Cerebellar cortex (tissue), 1 donor: ENCODE measurements at regions not wholly inside any gene's neighbourhood (a gene's known extent, or its start where the extent isn't known, plus 50 kb on each side); places are given as distances from the start of the nearest gene placed in this dataset.
A peak's percentile ranks its signal among the peaks of the same experiment; 100 is the strongest.

Source experiments
- DNase-seq: peaks from one replicate; pipeline ENCODE4 v3.0.0-alpha.2; 2015; ENCODE audit warnings: low spot score

DNA sequence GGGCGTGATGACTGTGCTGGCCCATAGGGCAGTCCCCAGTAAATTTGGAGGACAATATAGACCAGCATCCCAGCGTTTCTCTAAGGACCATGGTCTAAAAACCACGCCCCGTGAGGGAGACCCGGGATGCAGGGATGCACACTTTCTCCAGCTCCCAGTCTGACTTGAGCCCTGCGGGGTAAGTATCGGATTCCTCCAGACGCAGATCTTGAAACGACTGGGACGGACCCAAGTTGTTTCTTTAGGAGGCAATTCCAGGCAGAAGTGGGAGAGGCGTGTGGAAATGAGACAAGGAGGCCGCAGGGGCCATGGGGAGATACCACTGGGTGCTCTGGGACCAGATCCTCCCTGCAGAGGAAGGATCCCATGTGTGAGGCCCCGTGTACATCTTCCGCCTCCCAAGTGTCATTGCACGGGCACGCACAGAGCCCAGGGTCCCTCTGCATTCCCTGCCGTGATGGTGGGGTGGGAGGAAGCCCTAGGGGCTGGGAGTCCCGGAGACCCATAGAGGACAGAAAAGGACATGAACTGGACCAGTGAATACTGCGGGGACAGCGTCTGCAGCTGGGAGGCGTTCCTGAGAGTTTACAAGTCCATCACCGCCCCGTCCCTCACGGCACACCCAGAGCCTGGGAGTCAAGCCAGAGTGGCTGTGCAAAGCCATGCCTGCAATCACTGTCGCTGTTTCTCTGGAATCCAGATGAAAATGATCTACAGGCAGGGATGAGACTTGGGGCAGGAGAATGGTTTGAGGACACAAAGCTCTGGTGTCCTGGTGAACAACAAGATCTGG, 522.9 kb downstream of the CDH26 start:
- DNase-seq, result no peak

DNA sequence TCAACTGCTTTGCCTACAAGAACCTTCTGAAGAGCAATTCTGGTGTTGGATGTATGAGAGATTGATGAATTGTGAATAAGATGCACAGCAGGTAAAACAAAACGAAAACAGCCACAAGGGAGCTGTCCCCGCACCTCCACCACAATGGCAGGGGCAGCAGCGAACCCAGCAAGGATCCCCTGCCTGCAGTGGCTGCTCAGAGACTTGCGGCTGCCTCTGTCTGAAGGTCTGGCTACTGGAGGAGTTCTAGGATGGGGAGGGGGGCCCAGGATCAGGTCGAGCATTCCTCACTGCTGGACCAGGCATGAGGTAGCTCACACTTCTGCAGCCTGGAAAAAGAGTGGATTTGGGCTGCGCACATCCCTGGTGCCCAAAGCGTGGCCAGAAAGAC, 523.5 kb downstream of the CDH26 start:
- DNase-seq, result no peak

DNA sequence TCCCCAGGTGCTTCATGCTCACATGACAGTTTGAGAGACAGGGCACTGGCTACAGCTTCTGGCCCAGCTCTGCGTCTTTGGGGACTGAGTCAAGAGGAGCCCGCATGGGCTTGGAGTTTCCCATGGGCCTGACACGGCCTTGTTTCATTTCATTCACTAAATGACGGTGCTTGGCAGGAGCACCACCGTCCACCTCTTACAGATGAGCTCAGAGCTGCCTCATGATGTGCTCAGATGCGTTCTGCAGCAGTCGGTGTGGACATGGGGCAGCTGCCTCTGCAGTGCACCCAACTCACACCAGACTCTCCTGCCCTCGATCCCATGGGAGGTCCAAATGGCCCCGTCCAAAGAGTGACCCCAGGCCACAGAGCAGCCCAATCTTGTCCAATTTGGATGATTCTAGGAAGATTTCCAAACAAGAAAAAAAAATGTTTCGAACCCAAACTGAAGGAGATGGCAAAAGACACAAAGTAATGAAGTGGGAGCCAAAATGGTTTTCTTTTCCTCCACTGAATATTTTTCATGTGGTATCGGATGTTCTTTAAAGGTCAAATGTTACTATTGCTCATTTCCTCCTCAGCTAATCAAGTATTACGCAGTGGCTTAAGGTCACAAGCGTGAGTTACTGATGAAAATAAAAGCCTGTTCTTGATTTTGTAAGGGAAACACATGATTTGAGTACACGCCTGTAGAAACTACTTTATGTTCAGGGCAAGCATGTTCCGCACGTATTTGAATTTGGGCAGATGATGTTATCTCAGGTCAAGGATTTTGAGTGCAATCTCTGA, 524.2 kb downstream of the CDH26 start:
- no peak for DNase-seq

DNA sequence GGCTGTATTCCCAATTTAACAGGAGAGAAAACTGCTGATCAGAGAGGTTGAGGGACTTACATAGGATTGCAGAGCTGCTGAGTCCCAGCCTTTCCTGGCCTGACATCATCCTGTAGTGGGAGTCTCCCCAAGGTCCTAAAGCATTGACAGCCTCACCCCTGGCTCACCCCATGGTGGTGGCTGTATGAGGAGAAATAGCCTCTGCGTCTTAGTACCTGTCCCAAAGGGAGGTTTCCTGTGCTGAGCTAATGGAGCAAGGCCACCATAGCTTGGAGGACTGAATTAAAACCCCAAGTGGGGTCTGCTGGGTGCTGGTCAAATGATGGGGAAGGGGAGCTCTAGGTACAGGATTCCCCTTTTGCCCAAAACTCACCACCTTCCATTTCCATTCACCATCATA, 525.1 kb downstream of the CDH26 start:
- no peak for DNase-seq

DNA sequence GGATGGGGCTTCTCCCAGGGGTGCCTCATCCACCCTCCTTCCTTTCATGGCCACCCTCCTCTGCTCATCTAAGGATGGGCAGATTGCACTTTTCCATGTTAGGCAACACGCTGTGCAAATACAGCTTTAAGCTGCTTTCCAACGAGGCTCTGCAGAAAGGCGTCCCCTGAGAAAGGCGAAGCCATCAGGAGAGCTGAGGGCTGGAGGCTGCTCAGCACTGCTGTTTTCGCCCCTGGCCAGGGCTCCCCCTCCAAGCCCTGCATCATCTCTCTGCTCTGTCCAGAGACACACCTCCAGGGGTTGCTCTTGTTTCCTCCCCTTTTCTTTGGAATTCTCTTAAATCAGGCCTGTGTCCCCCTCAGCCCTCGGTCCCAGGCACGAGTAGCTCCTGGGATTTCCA, 526.1 kb downstream of the CDH26 start:
- DNase-seq, result no peak

DNA sequence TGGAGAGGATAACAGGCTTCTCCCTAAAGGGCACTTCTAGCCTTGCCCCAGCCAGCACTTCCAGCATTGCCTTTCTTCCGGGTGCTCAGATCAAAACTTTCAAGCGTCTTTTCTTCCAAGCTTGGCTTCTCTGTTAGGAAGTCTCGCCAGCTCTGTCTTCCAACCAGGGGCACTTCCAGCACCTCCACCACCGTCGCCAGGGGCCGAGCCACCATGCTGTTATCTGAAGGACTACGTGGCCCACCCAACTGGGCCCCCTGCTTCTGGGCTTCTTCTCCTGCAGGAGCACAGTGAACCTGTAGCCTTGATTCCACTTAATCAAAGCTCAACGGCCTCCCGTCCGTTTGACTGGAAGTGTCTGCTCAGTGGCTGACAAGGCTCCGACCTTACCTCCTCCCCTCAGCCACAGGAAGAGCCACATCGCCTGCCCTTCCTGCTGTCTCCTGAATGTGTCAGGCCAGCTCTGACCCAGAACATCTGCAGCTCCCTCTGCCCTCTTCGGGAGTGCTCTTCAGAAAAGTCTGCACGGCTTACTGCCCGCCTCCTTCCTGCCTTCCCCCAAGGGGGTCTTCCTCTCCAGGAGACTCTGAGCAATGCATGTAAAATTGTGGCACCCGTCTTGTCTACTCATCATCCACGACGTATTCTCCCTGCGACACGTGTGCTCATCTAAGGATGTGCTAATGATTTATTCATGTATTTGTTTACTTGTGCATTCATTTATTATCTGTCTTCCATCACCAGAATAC, 527.0 kb downstream of the CDH26 start:
- DNase-seq, result no peak

DNA sequence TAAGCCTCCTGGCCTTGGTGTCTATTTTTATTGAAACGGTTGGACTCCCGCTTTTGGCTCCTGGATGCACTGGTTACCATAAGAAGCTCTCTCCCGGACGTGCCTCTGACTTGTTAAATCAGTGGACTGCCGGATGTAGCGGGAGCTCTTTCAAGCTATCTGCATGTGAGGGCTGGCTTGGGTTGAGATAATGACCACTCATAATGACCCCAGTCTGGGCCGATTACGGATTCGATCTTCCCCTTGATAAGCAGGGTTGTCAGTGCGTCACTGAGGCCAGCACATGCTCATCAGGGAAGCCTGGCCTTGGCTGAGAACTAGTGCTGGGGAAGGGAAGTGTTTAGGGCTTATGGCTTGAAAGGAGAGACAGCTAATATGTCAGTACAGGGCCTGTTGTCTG, 528.1 kb downstream of the CDH26 start:
- no peak for DNase-seq

DNA sequence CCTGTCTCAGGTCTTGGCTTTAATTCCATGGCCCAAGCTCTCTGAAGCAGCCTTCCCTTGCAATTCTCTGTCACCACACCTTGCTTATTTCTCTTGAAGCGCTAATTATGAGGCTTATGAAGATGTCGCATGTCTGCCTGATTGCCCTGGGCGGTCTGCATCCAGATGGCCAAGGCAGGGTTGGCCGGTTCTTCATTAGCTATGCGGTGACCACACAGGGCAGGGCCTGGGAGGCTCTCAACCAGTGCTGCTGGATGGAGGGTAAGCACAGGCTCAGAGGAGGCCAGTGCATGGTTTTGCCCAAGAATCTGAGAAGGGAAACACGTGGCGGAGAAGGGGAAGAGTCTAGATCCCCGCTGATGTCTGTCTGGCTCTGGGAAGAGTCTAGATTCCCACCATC, 528.7 kb downstream of the CDH26 start:
- peak; percentile 3 for DNase-seq

DNA sequence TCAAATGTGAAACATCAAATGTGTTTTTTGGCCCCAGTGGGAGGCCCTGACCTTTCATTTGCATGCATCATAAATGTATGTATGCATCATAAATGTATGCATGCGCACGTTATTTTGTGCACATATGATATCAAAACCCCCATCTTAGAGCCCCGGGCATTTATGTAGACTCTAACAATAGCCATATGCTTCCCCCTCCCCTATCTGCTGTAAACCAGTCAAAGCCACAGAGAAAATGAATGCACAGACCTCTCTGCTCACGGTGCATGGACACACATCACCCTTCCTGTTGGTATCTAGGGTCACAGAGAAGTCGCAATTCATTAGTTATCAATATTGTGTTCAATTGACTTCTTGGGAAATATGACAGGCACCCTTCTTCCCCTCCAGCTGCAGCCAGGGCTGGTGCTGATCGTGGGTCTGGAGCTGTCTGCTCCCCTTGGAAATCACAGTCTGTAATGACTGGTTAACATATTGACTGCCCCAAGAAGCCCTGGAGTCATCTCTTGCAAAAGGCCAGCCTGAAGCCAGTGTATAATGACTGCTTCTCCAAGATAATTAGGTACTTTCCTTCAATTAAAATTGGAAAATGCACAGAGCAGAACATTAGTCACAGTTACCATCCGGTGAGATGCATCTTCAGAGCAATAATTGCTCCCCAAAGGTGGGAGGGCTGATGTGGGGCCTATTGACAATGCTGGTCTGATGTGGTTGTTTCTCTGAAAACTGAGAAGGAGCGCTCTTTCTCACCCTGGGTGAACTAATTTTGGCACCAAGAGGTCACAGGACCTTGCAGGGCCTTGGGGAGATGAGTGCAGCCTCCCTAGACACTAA, 532.2 kb downstream of the CDH26 start:
- no peak for DNase-seq

DNA sequence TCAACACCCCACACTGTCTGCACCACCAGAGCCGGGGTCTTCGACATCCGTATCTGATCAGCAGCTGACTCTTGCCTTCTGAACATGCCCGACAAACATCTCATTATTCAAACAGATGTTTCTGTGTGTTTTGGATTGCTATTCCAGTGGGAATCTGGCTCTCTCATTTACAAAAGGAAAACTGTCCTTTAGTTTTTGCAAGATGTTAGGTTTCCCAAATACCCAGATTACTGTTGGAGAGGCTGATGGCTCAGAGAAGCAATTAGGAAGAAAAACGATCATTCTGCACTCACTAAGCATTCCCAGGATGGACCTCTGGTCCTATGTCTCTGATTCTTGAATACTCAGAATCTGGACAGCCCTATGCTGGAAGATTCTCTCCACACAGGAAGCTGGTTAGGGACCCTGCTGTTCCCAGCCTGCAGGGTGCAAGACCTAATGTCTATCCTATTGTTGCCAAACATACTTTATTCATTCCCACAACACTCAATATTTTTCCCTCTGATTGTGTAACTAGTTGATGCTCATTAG, 532.9 kb downstream of the CDH26 start:
- no peak for DNase-seq

DNA sequence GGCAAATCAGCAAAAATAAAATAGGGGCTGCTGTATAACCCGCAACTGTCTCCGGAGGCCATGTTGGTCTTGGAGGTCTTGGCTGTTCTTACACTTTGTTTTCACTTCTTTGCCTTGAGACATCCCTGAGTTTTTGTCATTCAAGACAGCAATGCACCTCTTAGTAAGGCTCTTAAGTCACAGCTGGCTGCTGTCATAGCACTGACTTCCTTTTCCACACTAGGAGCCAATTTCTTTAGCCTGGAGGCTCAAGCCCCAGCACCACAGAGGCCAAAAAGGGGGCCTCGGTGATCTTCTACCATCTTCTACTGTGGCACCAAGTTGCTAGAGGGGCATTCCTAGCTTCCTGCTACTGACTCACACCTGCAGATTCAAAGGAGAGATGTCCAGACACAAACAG, 536.3 kb downstream of the CDH26 start:
- no peak for DNase-seq

DNA sequence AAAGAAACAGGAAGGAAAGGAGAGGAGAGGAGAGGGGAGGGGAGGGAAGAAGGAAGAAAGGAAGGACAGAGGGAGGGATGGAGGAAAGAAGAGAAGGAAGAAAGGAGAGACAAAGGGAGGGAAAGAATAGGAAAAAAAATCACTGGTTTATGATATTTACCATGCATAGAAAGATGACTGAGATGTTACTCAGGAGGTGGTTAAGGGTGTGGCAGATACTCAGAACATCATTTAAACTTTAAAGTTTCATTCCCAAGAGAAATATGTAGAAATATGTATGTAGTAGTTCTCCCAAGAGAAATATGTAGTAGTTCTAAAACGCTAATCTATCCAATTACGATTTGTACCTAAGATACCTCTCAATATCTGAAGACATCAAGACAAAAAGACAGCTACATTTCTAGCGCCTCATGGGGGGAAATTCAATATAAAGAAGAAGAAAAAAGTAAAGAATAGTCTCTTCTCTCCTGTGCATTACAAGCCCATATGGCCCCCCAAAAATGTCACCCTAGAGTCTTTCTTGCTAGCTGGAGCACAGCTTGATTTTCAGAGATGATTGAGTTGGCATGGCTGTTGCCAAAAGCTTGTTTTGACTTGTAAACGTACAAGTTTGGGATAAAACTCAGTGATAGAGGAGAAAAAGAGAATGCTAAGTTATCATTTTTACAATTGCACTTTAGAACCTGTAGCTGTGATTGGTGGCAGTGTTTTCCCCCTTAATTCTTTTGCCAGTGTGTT, 539.2 kb downstream of the CDH26 start:
- DNase-seq, result no peak

DNA sequence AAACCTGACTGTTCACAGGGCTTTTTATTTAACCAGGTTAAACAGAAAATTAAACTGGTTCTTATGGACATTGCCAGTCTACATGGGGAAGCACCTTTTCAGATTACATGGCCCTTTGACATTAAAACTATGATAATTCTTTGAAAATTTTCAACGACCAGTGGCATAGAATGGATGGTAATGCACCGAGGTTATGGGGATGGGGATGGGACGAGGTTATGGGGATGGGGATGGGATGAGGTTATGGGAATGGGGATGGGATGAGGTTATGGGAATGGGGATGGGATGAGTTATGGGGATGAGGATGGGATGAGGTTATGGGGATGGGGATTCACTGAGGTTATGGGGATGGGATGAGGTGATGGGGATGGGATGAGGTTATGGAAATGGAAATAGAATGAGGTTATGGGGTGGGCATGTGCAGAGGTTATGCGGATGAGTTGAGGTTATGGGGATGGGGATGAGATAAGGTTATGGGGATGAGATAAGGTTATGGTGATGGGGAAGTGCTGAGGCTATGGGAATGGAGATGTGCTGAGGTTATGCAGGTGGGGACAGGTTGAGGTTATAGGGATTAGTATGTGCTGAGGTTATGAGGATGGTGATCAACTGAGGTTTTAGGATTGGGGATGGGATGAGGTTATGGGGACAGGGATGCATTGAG, 541.9 kb downstream of the CDH26 start:
- DNase-seq, result no peak

DNA sequence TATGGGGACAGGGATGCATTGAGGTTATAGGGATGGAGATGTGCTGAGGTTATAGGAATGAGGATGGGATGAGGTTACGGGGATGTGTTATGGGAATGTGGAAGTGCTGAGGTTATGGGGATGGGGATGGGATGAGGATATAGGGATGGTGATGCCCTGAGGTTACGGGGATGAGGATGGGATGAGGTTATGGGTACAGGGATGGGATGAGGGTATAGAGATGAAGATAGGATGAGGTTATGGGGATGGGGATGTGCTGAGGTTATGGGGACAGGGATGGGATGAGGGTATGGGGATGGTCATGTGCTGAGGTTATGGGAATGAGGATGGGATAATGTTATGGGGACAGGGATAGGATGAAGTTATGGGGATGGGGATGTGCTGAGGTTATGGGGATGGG, 542.8 kb downstream of the CDH26 start:
- no peak for DNase-seq

DNA sequence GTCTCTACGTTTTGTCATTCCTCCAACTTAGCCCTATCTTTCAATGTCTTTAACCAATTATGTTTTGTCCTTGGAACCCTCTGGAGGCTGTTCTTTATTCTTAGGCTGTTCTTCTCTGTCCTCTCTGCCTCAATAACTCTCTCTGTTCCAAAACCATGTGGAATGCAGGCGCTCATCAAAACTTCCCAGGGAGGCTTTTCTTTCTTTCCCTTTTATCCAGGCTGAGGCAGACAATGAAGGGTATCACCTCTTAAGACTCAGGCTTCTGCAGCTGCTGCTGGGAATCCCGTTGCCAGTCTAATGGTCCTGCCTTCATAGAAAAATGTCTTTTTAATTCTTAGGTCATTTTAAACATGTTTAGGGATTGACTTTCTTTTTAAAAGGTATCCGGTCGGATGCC, 544.7 kb downstream of the CDH26 start:
- no peak for DNase-seq

DNA sequence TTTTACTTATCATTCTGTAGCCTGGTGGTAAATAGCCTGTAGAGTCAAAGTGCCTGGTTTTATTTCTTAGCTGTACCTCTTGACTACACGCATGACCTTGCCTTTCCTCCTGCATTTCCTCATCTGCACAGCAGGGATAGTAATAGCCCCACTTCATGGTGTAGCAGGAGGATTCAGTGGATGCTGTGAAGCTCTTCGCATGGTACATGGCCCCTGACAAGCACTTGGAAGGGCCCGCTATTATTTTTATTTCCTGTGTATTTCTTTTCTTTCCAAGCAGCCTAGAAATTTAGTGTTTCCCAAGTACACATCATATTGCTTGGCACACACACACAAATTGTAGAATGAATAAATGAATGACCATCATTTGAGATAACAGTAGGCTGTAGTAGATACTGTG, 547.2 kb downstream of the CDH26 start:
- DNase-seq, result no peak

DNA sequence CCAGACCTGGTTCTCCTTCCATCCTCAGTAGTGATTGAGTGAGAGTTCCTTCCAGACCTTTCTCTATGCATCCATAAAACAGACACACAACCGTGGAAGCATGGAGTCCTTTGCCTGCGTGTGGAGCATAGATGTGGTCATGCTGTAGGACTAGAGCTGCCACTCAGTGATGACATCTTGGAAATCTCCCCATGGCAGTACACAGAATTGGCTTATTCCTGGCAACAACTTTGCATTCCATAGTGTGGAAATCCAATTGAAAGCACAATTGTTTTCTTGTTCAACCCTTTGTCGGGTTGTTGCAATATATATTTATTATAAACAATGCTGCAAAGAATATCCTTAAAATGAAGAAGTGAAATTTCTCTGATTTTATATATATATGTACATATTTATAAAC, 547.8 kb downstream of the CDH26 start:
- no peak for DNase-seq

DNA sequence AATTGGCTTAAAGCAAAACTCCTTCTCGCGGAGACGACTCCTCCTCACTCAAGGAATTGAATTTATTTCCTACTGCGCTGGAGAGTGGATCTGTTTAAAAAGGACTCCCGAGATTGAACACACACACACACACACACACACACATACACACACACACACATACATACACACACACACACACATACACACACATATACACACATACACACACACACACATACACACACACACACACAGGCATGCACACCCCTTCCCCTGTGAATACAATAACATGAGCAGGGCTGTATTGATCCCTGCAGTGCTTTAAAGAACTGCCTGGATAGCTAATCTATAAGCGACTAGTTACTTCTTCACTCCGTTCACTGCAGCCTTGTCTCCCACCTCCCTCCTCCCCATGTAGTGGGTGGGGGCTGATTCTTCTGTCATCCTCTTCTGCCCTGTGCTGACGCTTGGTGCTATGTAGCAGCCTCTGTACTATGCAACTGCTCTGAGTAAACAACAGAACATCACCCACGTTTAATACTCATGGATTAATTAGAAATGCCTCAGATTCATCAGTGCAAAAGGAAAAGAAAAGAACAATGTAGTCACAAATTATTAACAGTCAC, 549.0 kb downstream of the CDH26 start:
- DNase-seq, result no peak

DNA sequence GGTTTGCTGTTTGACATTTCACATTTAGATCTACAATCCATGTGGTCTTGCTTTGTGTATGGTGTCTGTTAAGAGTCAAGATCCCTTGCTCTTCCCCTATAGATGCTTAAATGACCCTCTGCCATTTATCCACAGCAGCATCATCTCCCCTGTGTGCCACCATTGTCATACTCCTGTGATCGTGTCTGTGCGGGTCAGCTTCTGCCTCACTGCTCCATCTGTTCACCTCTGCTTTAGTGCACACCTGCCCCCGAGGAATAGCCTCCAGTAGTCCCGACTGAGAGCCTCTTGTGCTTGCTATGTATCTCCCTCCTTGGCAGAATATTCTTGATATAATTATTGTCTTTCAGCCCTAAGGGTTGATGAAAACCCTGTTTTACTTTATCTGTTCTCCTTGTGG, 551.2 kb downstream of the CDH26 start:
- DNase-seq, result no peak

DNA sequence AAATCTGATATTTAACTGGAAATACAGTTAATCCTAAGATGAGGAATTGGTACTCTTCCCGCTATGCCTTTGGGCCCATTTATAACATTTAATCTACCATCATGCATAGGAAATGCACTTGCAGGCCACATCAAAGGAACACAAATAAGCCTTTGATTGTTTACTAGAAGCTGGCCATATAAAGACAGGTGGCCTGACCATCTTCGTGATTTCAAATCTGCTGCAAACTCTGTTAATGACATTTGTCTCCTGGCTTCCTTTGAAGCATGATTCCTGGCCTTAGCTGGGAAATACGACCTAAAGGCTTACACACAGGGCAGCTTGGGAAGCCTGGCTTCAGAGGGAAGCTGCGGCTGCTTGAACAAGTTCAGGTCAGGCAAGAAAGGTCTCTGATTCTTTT, 552.1 kb downstream of the CDH26 start:
- DNase-seq, result no peak
